K562 (cell line): ENCODE measurements at regions not wholly inside any gene's neighbourhood (a gene's known extent, or its start where the extent isn't known, plus 50 kb on each side); places are given as distances from the start of the nearest gene placed in this dataset.

Experiments used
- ATAC-seq: fragments of 200-7000 bp; cut with Tn5 transposase; 3 replicates; pipeline ENCODE4 v1.9.1; 2020; ENCODE audit warnings: moderate library complexity
- BruUV-seq: library from RNA; stranded (reverse); fragments of 400-500 nt; replicated peaks from 2 replicates; lab custom pipeline; 2021; lab: Mats Ljungman, UMichigan
- CTCF ChIA-PET: fragments of 300-600 bp; formaldehyde crosslinking; extraction: SDS; loops from one replicate; lab custom pipeline; 2021; ENCODE audit warnings: low intra/inter-chr PET ratio; lab: Yijun Ruan, JAX
- POLR2A ChIA-PET: fragments of 300-600, 350-650 bp; sonication (Branson Sonifier 250); formaldehyde crosslinking; extraction: SDS; loops from one replicate; lab custom pipeline; 2021; ENCODE audit warnings: antibody characterized with exemption, inconsistent platforms; lab: Yijun Ruan, JAX
- DNase-seq, 4 experiments: peaks; one replicate each; pipeline versions ENCODE4 v3.0.0 to v3.0.0-alpha.2; 2011 to 2018; ENCODE audit warnings: low spot score in 3 of 4, mixed read lengths in 3 of 4; ENCODE audit errors: extremely low read depth in 1 of 4
- FAIRE-seq: peaks from 2 replicates; lab custom pipeline; 2011; peaks lifted over from hg19 to GRCh38; lab: Jason Lieb, UNC
- H2AFZ ChIP-seq: 2 replicates; pipeline ENCODE4 v1.6.0; 2011; ENCODE audit warnings: low read depth, low read length, control low read depth, inconsistent platforms
- H3K27ac ChIP-seq: fragments of 200-600 bp; 3 replicates; pipeline ENCODE4 v1.8.0; 2011; ENCODE audit warnings: low read depth, mild to moderate bottlenecking, control low read depth, inconsistent platforms, low read length, moderate library complexity, mixed read lengths; ENCODE audit errors: extremely low read depth
- H3K27me3 ChIP-seq, 2 experiments: fragments of 300-600 bp in 1 of 2; 2 replicates in 1 of 2; 3 replicates in 1 of 2; pipeline versions ENCODE4 v1.6.0 to v1.8.0; 2011; ENCODE audit warnings: inconsistent platforms in 2 of 2, low read length in 2 of 2, mild to moderate bottlenecking in 1 of 2, mixed read lengths in 1 of 2, moderate library complexity in 1 of 2; ENCODE audit not compliant: control insufficient read depth in 2 of 2, insufficient read depth in 2 of 2
- H3K36me3 ChIP-seq: fragments of 300-600 bp; 3 replicates; pipeline ENCODE4 v1.8.0; 2011; ENCODE audit warnings: mild to moderate bottlenecking, low read length, inconsistent platforms; ENCODE audit not compliant: control insufficient read depth, insufficient read depth
- H3K4me1 ChIP-seq, 2 experiments: fragments of 200-600 bp in 1 of 2; replicated peaks in 1 of 2; 2 replicates in 1 of 2; 3 replicates in 1 of 2; pipeline versions ENCODE4 v1.5.1 to v1.8.0; 2011; ENCODE audit warnings: inconsistent platforms in 2 of 2, low read length in 2 of 2, mild to moderate bottlenecking in 1 of 2, mixed read lengths in 1 of 2, moderate library complexity in 1 of 2; ENCODE audit not compliant: control insufficient read depth in 2 of 2, insufficient read depth in 2 of 2
- H3K4me2 ChIP-seq: 2 replicates; pipeline ENCODE4 v1.6.1; 2011; ENCODE audit warnings: low read length, control low read depth, inconsistent platforms, mixed read lengths; ENCODE audit not compliant: insufficient read depth
- H3K4me3 ChIP-seq: fragments of 200-600 bp; sonication (generic), shearing (Covaris generic); 2 replicates; pipeline ENCODE4 v1.5.1; 2016; ENCODE audit warnings: control low read depth, inconsistent platforms
- H3K79me2 ChIP-seq: fragments of 200-600 bp; 3 replicates; pipeline ENCODE4 v1.8.0; 2011; ENCODE audit warnings: low read length, inconsistent platforms; ENCODE audit not compliant: control insufficient read depth, insufficient read depth
- H3K9ac ChIP-seq, 2 experiments: 2 replicates each; pipeline versions ENCODE4 v1.6.0 to v1.6.1; 2011; ENCODE audit warnings: low read depth in 2 of 2, low read length in 2 of 2, control low read depth in 1 of 2, inconsistent platforms in 1 of 2, mild to moderate bottlenecking in 1 of 2, mixed read lengths in 1 of 2; ENCODE audit not compliant: insufficient read depth in 1 of 2
- H3K9me1 ChIP-seq: one replicate; pipeline ENCODE4 v1.6.0; 2011; ENCODE audit warnings: inconsistent platforms, mild to moderate bottlenecking, low read length, moderate library complexity; ENCODE audit not compliant: control insufficient read depth, insufficient read depth
- H3K9me3 ChIP-seq: replicated peaks from 2 replicates; pipeline ENCODE4 v1.5.1; 2011; ENCODE audit warnings: low read depth, low read length, inconsistent platforms; ENCODE audit not compliant: control insufficient read depth, insufficient read depth
- H4K20me1 ChIP-seq: replicated peaks from 2 replicates; pipeline ENCODE4 v1.6.1; 2011; ENCODE audit warnings: low read length, inconsistent platforms, mixed read lengths; ENCODE audit not compliant: control insufficient read depth, insufficient read depth
- ARNT ChIP-seq, 2 experiments: fragments of 450-650 bp; IDR thresholded peaks; 2 replicates each; pipeline ENCODE4 v1.6.1; 2016; ENCODE audit warnings: mild to moderate bottlenecking in 1 of 2
- HDAC6 ChIP-seq: IDR thresholded peaks from 2 replicates; pipeline ENCODE4 v1.6.1; 2012; ENCODE audit warnings: low read depth, mild to moderate bottlenecking, control low read depth, inconsistent platforms, low read length, moderate library complexity
- NFRKB ChIP-seq: fragments of 450-650 bp; IDR thresholded peaks from 2 replicates; pipeline ENCODE4 v1.6.1; 2016; ENCODE audit warnings: low read depth
- PHTF2 ChIP-seq: fragments of 250-450 bp; sonication (Bioruptor Pico); IDR thresholded peaks from 2 replicates; pipeline ENCODE4 v1.5.0; 2021; ENCODE audit warnings: mild to moderate bottlenecking
- RBM22 ChIP-seq: fragments of 200-400 bp; formaldehyde crosslinking; IDR thresholded peaks from 2 replicates; pipeline ENCODE4 v1.6.1; 2018; ENCODE audit warnings: low read length, low read depth; ENCODE audit not compliant: poor library complexity, severe bottlenecking
- TSC22D4 ChIP-seq: fragments of 450-650 bp; IDR thresholded peaks from 2 replicates; pipeline ENCODE4 v1.6.1; 2016; ENCODE audit warnings: missing genetic modification characterization, missing biosample characterization, control low read depth
- ZNF143 ChIP-seq: sonication (generic); formaldehyde crosslinking; IDR thresholded peaks from 2 replicates; pipeline ENCODE4 v1.9.0; 2022; ENCODE audit warnings: mild to moderate bottlenecking, missing genetic modification reagents
- ZNF57 ChIP-seq: fragments of 450-650 bp; formaldehyde crosslinking; IDR thresholded peaks from 2 replicates; pipeline ENCODE4 v1.4.0; 2020; ENCODE audit warnings: mild to moderate bottlenecking, moderate library complexity
- WGBS: fragments of 100-300 bp; shearing (Covaris generic); methylation state at CpG from one replicate; pipeline ENCODE4 v1.1.6; 2016; ENCODE audit warnings: low coverage, mixed read lengths; ENCODE audit not compliant: insufficient coverage; ENCODE audit errors: missing lambda C conversion rate; 5-methylcytosine and 5-hydroxymethylcytosine counted together
- in situ Hi-C: fragments of 300-500 bp; cut with MboI; formaldehyde crosslinking; loops from 4 replicates; pipeline ENCODE4 v1.15.0; 2018; ENCODE audit warnings: inconsistent platforms, mixed read lengths
- intact Hi-C: fragments of 100-400 bp; cut with micrococcal nuclease; formaldehyde crosslinking; loops from 2 replicates; pipeline ENCODE4 v1.14.2; 2022

- ATAC-seq (no peak), FAIRE-seq (no peak), DNase-seq (no peak)
- no peaks in the 10 kb centered on the region for H3K4me1 ChIP-seq
- H4K20me1 ChIP-seq = no peaks in the 10 kb centered on the region
- intact Hi-C loops (no loop called here), in situ Hi-C loops (no loop called here)
- no peak for TF ChIP-seq ARNT (IDR thresholded peaks at IDR 0.05)
- no peak for TF ChIP-seq HDAC6
- TF ChIP-seq NFRKB = no peak
- no peak for TF ChIP-seq ZNF57
- TF ChIP-seq PHTF2 = no peak
- TF ChIP-seq TSC22D4 = no peak
- no peak overlapping the region for H2AFZ ChIP-seq
- ChIA-PET CTCF (no interaction called here), POLR2A (no interaction called here)
- no peak overlapping the region for H3K4me2 ChIP-seq
- no peaks in the 10 kb centered on the region for H3K9me1 ChIP-seq
- H3K27me3 ChIP-seq = no peaks in the 10 kb centered on the region
- no peak overlapping the region for H3K4me3 ChIP-seq
- no peaks in the 10 kb centered on the region for H3K79me2 ChIP-seq
- BruUV-seq = no TSS peak
- H3K9ac ChIP-seq = no peak overlapping the region
- H3K9me3 ChIP-seq = no peaks in the 10 kb centered on the region
- no peaks in the 10 kb centered on the region for H3K36me3 ChIP-seq
- WGBS = 0% methylated on average over 4 of the region's 9 CpGs
- no peak overlapping the region for H3K27ac ChIP-seq
Measured at GRCh38 chr13:65336087-65336749, 1893.9 kb downstream of the PCDH9 start.

GRCh38 chr13:65330691-65331090 is 1899.4 kb downstream of the PCDH9 start:
- no peaks in the 10 kb centered on the region for H3K9me1 ChIP-seq
- ATAC-seq = no peak
- ChIA-PET POLR2A (no interaction called here), CTCF (no interaction called here)
- no TSS peak for BruUV-seq
- H3K9ac ChIP-seq = no peak overlapping the region
- H3K27ac ChIP-seq = no peak overlapping the region
- H3K4me1 ChIP-seq = no peaks in the 10 kb centered on the region
- H4K20me1 ChIP-seq = no peaks in the 10 kb centered on the region
- 1% methylated on average over 9 of the region's 14 CpGs for WGBS
- intact Hi-C loops (no loop called here), in situ Hi-C loops (no loop called here)
- H3K4me2 ChIP-seq = no peak overlapping the region
- FAIRE-seq = no peak
- no peak for DNase-seq
- no peaks in the 10 kb centered on the region for H3K36me3 ChIP-seq
- H3K4me3 ChIP-seq = no peak overlapping the region
- H3K79me2 ChIP-seq = no peaks in the 10 kb centered on the region
- no peak for TF ChIP-seq RBM22
- no peak for TF ChIP-seq ZNF143
- no peaks in the 10 kb centered on the region for H3K9me3 ChIP-seq
- H2AFZ ChIP-seq = no peak overlapping the region
- no peaks in the 10 kb centered on the region for H3K27me3 ChIP-seq
